Trophoblast cell (in vitro differentiated cells and primary cell): ENCODE measurements at regions not wholly inside any gene's neighbourhood (a gene's known extent, or its start where the extent isn't known, plus 50 kb on each side); places are given as distances from the start of the nearest gene placed in this dataset.

Experiments used
- DNase-seq, 2 donors: peaks; one replicate each; pipeline ENCODE4 v3.0.0-alpha.2; 2016
- H2AFZ ChIP-seq: 2 replicates; pipeline ENCODE4 v1.6.1; 2013; ENCODE audit warnings: low read length, moderate library complexity, mild to moderate bottlenecking; ENCODE audit not compliant: insufficient read depth, poor library complexity
- H2AK5ac ChIP-seq: 2 replicates; pipeline ENCODE4 v1.6.1; 2013; ENCODE audit warnings: mild to moderate bottlenecking, low read length
- H2BK120ac ChIP-seq: 2 replicates; pipeline ENCODE4 v1.6.1; 2013; ENCODE audit warnings: low read length, mild to moderate bottlenecking, moderate library complexity; ENCODE audit not compliant: insufficient read depth, poor library complexity
- H2BK12ac ChIP-seq: 2 replicates; pipeline ENCODE4 v1.6.1; 2013; ENCODE audit warnings: mild to moderate bottlenecking, low read length, moderate library complexity
- H2BK5ac ChIP-seq: 2 replicates; pipeline ENCODE4 v1.6.1; 2013; ENCODE audit warnings: low read length, low read depth, moderate library complexity, mild to moderate bottlenecking; ENCODE audit not compliant: poor library complexity
- H3K14ac ChIP-seq: 2 replicates; pipeline ENCODE4 v1.6.1; 2013; ENCODE audit warnings: mild to moderate bottlenecking, low read length
- H3K18ac ChIP-seq: 2 replicates; pipeline ENCODE4 v1.6.1; 2013; ENCODE audit warnings: mild to moderate bottlenecking, low read length
- H3K23ac ChIP-seq: 2 replicates; pipeline ENCODE4 v1.6.1; 2013; ENCODE audit warnings: low read length
- H3K27ac ChIP-seq: 2 replicates; pipeline ENCODE4 v1.5.1; 2013; ENCODE audit warnings: low read depth, mild to moderate bottlenecking, inconsistent platforms, low read length, moderate library complexity
- H3K27me3 ChIP-seq: 2 replicates; pipeline ENCODE4 v1.6.1; 2013; ENCODE audit warnings: inconsistent platforms, mild to moderate bottlenecking, low read length, moderate library complexity; ENCODE audit not compliant: insufficient read depth
- H3K36me3 ChIP-seq, 2 experiments: 1 replicate in 1 of 2; 2 replicates in 1 of 2; pipeline ENCODE4 v1.6.1; 2013; ENCODE audit warnings: low read length in 2 of 2, mild to moderate bottlenecking in 2 of 2, moderate library complexity in 1 of 2; ENCODE audit not compliant: insufficient read depth in 2 of 2, control insufficient read depth in 1 of 2
- H3K4ac ChIP-seq: 2 replicates; pipeline ENCODE4 v1.6.1; 2013; ENCODE audit warnings: low read depth, mild to moderate bottlenecking, low read length, moderate library complexity
- H3K4me1 ChIP-seq, 2 experiments: 1 replicate in 1 of 2; 2 replicates in 1 of 2; pipeline ENCODE4 v1.6.1; 2013; ENCODE audit warnings: low read length in 2 of 2, mild to moderate bottlenecking in 2 of 2, moderate library complexity in 1 of 2; ENCODE audit not compliant: insufficient read depth in 2 of 2, control insufficient read depth in 1 of 2
- H3K4me2 ChIP-seq: 2 replicates; pipeline ENCODE4 v1.6.1; 2013; ENCODE audit warnings: inconsistent platforms, mild to moderate bottlenecking, low read length, moderate library complexity
- H3K4me3 ChIP-seq: 2 replicates; pipeline ENCODE4 v1.5.1; 2013; ENCODE audit warnings: mild to moderate bottlenecking, low read depth, low read length, inconsistent platforms
- H3K79me1 ChIP-seq: one replicate; pipeline ENCODE4 v1.6.1; 2013; ENCODE audit warnings: low read length
- H3K79me2 ChIP-seq: 2 replicates; pipeline ENCODE4 v1.6.1; 2013; ENCODE audit warnings: low read length, mild to moderate bottlenecking; ENCODE audit not compliant: control insufficient read depth, insufficient read depth, poor library complexity
- H3K9ac ChIP-seq: 2 replicates; pipeline ENCODE4 v1.6.1; 2013; ENCODE audit warnings: mild to moderate bottlenecking, low read length
- H3K9me3 ChIP-seq: 2 replicates; pipeline ENCODE4 v1.6.1; 2013; ENCODE audit warnings: low read depth, mild to moderate bottlenecking, control low read depth, inconsistent platforms, low read length; ENCODE audit not compliant: insufficient read depth
- H4K12ac ChIP-seq: 2 replicates; pipeline ENCODE4 v1.6.1; 2013; ENCODE audit warnings: low read depth, mild to moderate bottlenecking, low read length, moderate library complexity
- H4K8ac ChIP-seq: 2 replicates; pipeline ENCODE4 v1.6.1; 2013; ENCODE audit warnings: low read depth, mild to moderate bottlenecking, low read length, moderate library complexity
- H4K91ac ChIP-seq: one replicate; pipeline ENCODE4 v1.6.1; 2013; ENCODE audit warnings: low read depth, mild to moderate bottlenecking, low read length, moderate library complexity
- WGBS: extraction: QIAGEN DNeasy Blood & Tissue Kit; methylation state at CpG from one replicate; pipeline ENCODE4 v1.1.7; 2013; ENCODE audit warnings: missing lambda C conversion rate; ENCODE audit not compliant: insufficient read length, insufficient coverage; ENCODE audit errors: extremely low coverage; 5-methylcytosine and 5-hydroxymethylcytosine counted together

GRCh38 chr2:12331698-12332097 is 385.0 kb upstream of the TRIB2 start:
- Histone ChIP-seq H2BK120ac (no peak overlapping the region), H2BK5ac (no peak overlapping the region), H3K9ac (no peak overlapping the region), H2AFZ (no peak overlapping the region), H3K14ac (no peak overlapping the region), H3K79me2 (no peaks in the 10 kb centered on the region), H3K79me1 (no peaks in the 10 kb centered on the region), H3K4me2 (no peak overlapping the region), H3K36me3 (no peaks in the 10 kb centered on the region), H3K4ac (no peak overlapping the region), H3K4me1 (no peaks in the 10 kb centered on the region), H3K18ac (no peak overlapping the region), H4K8ac (no peak overlapping the region), H2AK5ac (no peak overlapping the region), H3K9me3 (no peaks in the 10 kb centered on the region), H3K27ac (no peak overlapping the region), H4K91ac (no peak overlapping the region), H3K4me3 (no peak overlapping the region), H4K12ac (no peak overlapping the region), H3K23ac (no peak overlapping the region), H3K27me3 (no peaks in the 10 kb centered on the region), H2BK12ac (no peak overlapping the region)
- DNase-seq, result no peak
- no CpG with 5 or more reads among the region's 2 CpGs for WGBS

DNA sequence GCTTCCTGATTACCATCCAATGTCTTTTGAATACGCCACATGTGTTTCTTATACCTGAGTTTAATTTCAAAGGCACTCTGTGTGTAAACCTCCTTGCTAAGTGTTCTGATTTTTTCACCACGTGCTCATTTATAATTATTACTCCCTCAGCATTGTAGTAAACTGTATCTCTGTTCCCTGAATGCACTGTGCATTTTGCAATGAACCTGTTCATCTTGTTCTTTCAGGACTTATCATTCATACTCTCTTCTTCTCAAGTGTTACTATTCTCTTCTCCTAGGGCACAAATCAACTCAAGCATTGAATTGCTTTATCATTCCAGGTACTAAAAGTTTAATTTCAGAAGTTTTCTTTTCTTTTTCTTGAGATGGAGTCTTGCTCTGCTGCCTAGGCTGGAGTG is 383.4 kb upstream of the TRIB2 start:
- Histone ChIP-seq H3K27me3 (no peaks in the 10 kb centered on the region), H2BK120ac (no peak overlapping the region), H3K27ac (no peak overlapping the region), H3K9ac (no peak overlapping the region), H3K4ac (no peak overlapping the region), H3K23ac (no peak overlapping the region), H2BK12ac (no peak overlapping the region), H3K14ac (no peak overlapping the region), H4K12ac (no peak overlapping the region), H3K18ac (no peak overlapping the region), H3K36me3 (no peaks in the 10 kb centered on the region), H3K4me3 (no peak overlapping the region), H2BK5ac (no peak overlapping the region), H3K79me1 (no peaks in the 10 kb centered on the region), H3K4me2 (no peak overlapping the region), H2AK5ac (no peak overlapping the region), H4K8ac (no peak overlapping the region), H3K4me1 (no peaks in the 10 kb centered on the region), H2AFZ (no peak overlapping the region), H3K9me3 (no peaks in the 10 kb centered on the region), H3K79me2 (no peaks in the 10 kb centered on the region), H4K91ac (no peak overlapping the region)
- WGBS, result no CpG with 5 or more reads among the region's 2 CpGs
- DNase-seq, result no peak

GRCh38 chr2:12334412-12334966 is 382.2 kb upstream of the TRIB2 start:
- no peak overlapping the region for H3K4me3 ChIP-seq
- no peaks in the 10 kb centered on the region for H3K4me1 ChIP-seq
- H3K27ac ChIP-seq, result no peak overlapping the region
- no peaks in the 10 kb centered on the region for H3K79me2 ChIP-seq
- H2AK5ac ChIP-seq, result no peak overlapping the region
- no peak overlapping the region for H3K4ac ChIP-seq
- H2BK12ac ChIP-seq, result no peak overlapping the region
- no peak for DNase-seq
- H3K27me3 ChIP-seq, result no peaks in the 10 kb centered on the region
- no peak overlapping the region for H2BK120ac ChIP-seq
- H3K14ac ChIP-seq, result no peak overlapping the region
- H3K79me1 ChIP-seq, result no peaks in the 10 kb centered on the region
- H3K36me3 ChIP-seq, result no peaks in the 10 kb centered on the region
- no peak overlapping the region for H3K18ac ChIP-seq
- no peak overlapping the region for H2BK5ac ChIP-seq
- H4K91ac ChIP-seq, result no peak overlapping the region
- no peak overlapping the region for H4K12ac ChIP-seq
- no CpG with 5 or more reads among the region's 11 CpGs for WGBS
- H2AFZ ChIP-seq, result no peak overlapping the region
- no peak overlapping the region for H3K4me2 ChIP-seq
- no peak overlapping the region for H3K23ac ChIP-seq
- H3K9me3 ChIP-seq, result no peaks in the 10 kb centered on the region
- no peak overlapping the region for H4K8ac ChIP-seq
- H3K9ac ChIP-seq, result no peak overlapping the region

GRCh38 chr2:12335131-12335530 is 381.6 kb upstream of the TRIB2 start:
- no peak overlapping the region for H2BK120ac ChIP-seq
- no peaks in the 10 kb centered on the region for H3K27me3 ChIP-seq
- no peaks in the 10 kb centered on the region for H3K36me3 ChIP-seq
- H2BK5ac ChIP-seq, result no peak overlapping the region
- H4K8ac ChIP-seq, result no peak overlapping the region
- no peak overlapping the region for H3K4ac ChIP-seq
- no peak overlapping the region for H3K27ac ChIP-seq
- H4K91ac ChIP-seq, result no peak overlapping the region
- no peak for DNase-seq
- WGBS, result no CpG with 5 or more reads among the region's 6 CpGs
- H2AK5ac ChIP-seq, result no peak overlapping the region
- H3K4me2 ChIP-seq, result no peak overlapping the region
- H2AFZ ChIP-seq, result no peak overlapping the region
- no peak overlapping the region for H3K23ac ChIP-seq
- no peaks in the 10 kb centered on the region for H3K9me3 ChIP-seq
- no peaks in the 10 kb centered on the region for H3K79me2 ChIP-seq
- no peak overlapping the region for H3K18ac ChIP-seq
- H3K4me1 ChIP-seq, result no peaks in the 10 kb centered on the region
- H3K79me1 ChIP-seq, result no peaks in the 10 kb centered on the region
- no peak overlapping the region for H4K12ac ChIP-seq
- H3K14ac ChIP-seq, result no peak overlapping the region
- no peak overlapping the region for H2BK12ac ChIP-seq
- H3K4me3 ChIP-seq, result no peak overlapping the region
- H3K9ac ChIP-seq, result no peak overlapping the region
